GM06990 (cell line): ENCODE measurements at regions not wholly inside any gene's neighbourhood (a gene's known extent, or its start where the extent isn't known, plus 50 kb on each side); places are given as distances from the start of the nearest gene placed in this dataset.

ENCODE experiments used
- DNase-seq: peaks from one replicate; pipeline ENCODE4 v3.0.0-alpha.2; 2011; ENCODE audit not compliant: insufficient read length; ENCODE audit errors: extremely low read depth
- H3K27me3 ChIP-seq: replicated peaks from 2 replicates; pipeline ENCODE4 v1.6.0; 2011; ENCODE audit warnings: low read length; ENCODE audit not compliant: control insufficient read depth, insufficient read depth
- H3K36me3 ChIP-seq: 2 replicates; pipeline ENCODE4 v1.5.1; 2011; ENCODE audit warnings: low read length; ENCODE audit not compliant: control insufficient read depth, insufficient read depth
- H3K4me3 ChIP-seq: replicated peaks from 2 replicates; pipeline ENCODE4 v1.5.1; 2011; ENCODE audit warnings: low read depth, mild to moderate bottlenecking, control low read depth, low read length
- CTCF ChIP-seq: IDR thresholded peaks from 2 replicates; pipeline ENCODE4 v1.5.1; 2011; ENCODE audit warnings: low read length, control low read depth, mild to moderate bottlenecking, inconsistent platforms; ENCODE audit not compliant: insufficient read depth, poor library complexity, severe bottlenecking

GRCh38 chr9:87073692-87074091 lies 126.4 kb upstream of the GAS1 start:
- no peaks in the 10 kb centered on the region; the same call in 1 of the 2 replicates for H3K27me3 ChIP-seq
- no peaks in the 10 kb centered on the region for H3K36me3 ChIP-seq
- TF ChIP-seq CTCF = no peak
- no peak for DNase-seq
- no peak overlapping the region for H3K4me3 ChIP-seq

GRCh38 chr9:87075537-87075936 lies 128.2 kb upstream of the GAS1 start:
- Histone ChIP-seq H3K27me3 (no peaks in the 10 kb centered on the region; the same call in 1 of the 2 replicates), H3K4me3 (no peak overlapping the region), H3K36me3 (no peaks in the 10 kb centered on the region)
- DNase-seq = no peak
- TF ChIP-seq CTCF = no peak

- Histone ChIP-seq H3K27me3 (no peaks in the 10 kb centered on the region; the same call in 1 of the 2 replicates), H3K4me3 (no peak overlapping the region), H3K36me3 (no peaks in the 10 kb centered on the region)
- TF ChIP-seq CTCF = no peak
- no peak for DNase-seq
These were observed 129.5 kb upstream of the GAS1 start for GRCh38 chr9:87076825-87077224.

- H3K36me3 ChIP-seq = no peaks in the 10 kb centered on the region
- H3K27me3 ChIP-seq = no peaks in the 10 kb centered on the region; the same call in 1 of the 2 replicates
- no peak overlapping the region for H3K4me3 ChIP-seq
- TF ChIP-seq CTCF = no peak
- no peak for DNase-seq
These were observed 130.7 kb upstream of the GAS1 start for GRCh38 chr9:87077986-87078385.

GRCh38 chr9:87080512-87081264 lies 133.4 kb upstream of the GAS1 start:
- no peaks in the 10 kb centered on the region for H3K36me3 ChIP-seq
- H3K27me3 ChIP-seq = no peaks in the 10 kb centered on the region; the same call in 1 of the 2 replicates
- no peak for TF ChIP-seq CTCF
- DNase-seq = no peak
- H3K4me3 ChIP-seq = no peak overlapping the region
